ENCODE measurements at regions not wholly inside any gene's neighbourhood (a gene's known extent, or its start where the extent isn't known, plus 50 kb on each side); places are given as distances from the start of the nearest gene placed in this dataset.
"Not testable (repeated sequence)": the region's sequence is repeated elsewhere in the genome, so short reads cannot be mapped to it uniquely, and the experiment has no call there.

DNA sequence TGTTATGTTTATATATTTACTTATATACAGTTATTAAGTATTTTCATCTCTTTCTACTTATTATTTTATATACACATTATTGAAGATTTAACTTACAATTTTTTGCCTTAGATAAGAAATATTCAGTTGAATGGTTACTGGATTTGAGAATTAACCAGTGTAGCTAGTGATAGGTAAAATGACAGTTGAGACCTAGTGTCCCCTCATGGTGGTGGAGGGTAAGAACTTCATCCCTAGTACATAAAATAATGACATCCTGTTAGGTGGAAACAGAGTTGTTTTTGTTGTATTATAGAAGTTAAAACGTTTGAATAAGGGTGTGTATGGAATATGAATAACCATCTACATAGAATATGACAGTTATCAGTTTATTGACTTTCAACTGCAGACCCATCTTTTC lies 1152.4 kb upstream of the ALCAM start:
- Histone ChIP-seq H3K36me3 (ENCODE audit: control insufficient read depth, insufficient read depth, low read length) (no peaks in the 10 kb centered on the region), H3K27me3 (ENCODE audit: control insufficient read depth, insufficient read depth, low read length) (no peaks in the 10 kb centered on the region), H3K4me3 (ENCODE audit: low read depth, low read length) (no peak overlapping the region)
- CTCF ChIA-PET: no interaction called here
- TF ChIP-seq, protein P1, sequence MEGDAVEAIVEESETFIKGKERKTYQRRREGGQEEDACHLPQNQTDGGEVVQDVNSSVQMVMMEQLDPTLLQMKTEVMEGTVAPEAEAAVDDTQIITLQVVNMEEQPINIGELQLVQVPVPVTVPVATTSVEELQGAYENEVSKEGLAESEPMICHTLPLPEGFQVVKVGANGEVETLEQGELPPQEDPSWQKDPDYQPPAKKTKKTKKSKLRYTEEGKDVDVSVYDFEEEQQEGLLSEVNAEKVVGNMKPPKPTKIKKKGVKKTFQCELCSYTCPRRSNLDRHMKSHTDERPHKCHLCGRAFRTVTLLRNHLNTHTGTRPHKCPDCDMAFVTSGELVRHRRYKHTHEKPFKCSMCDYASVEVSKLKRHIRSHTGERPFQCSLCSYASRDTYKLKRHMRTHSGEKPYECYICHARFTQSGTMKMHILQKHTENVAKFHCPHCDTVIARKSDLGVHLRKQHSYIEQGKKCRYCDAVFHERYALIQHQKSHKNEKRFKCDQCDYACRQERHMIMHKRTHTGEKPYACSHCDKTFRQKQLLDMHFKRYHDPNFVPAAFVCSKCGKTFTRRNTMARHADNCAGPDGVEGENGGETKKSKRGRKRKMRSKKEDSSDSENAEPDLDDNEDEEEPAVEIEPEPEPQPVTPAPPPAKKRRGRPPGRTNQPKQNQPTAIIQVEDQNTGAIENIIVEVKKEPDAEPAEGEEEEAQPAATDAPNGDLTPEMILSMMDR (IDR thresholded peaks at IDR 0.05; ENCODE audit: insufficient read depth, low read depth, low read length): no peak
- no peak for DNase-seq (ENCODE audit: low read depth)
- POLR2A ChIA-PET: no interaction called here

DNA sequence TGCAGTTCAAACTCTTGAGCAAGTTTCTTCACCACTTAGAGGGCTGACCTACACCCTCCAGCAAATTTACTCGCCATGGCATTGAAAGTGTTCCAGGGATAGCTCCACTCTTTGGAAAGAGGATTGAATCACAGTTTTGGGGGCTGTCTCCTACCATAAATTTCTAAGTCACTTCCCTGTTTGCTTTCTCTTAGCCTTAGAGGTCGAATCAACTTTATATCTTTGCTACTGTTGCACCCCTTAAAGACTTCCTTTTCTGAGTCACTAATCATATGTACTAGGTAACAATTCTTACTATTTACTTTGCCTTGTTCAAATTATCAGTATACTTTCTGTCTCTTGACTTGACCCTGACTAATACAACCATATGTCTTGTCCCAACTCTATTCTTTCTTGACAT lies 1151.8 kb upstream of the ALCAM start:
- H3K27me3 ChIP-seq (ENCODE audit: control insufficient read depth, insufficient read depth, low read length): no peaks in the 10 kb centered on the region
- ChIA-PET CTCF (no interaction called here), POLR2A (no interaction called here)
- no peak overlapping the region for H3K4me3 ChIP-seq (ENCODE audit: low read depth, low read length)
- H3K36me3 ChIP-seq (ENCODE audit: control insufficient read depth, insufficient read depth, low read length): no peaks in the 10 kb centered on the region
- TF ChIP-seq, protein P1 (IDR thresholded peaks at IDR 0.05; ENCODE audit: insufficient read depth, low read depth, low read length): no peak
- no peak for DNase-seq (ENCODE audit: low read depth)

DNA sequence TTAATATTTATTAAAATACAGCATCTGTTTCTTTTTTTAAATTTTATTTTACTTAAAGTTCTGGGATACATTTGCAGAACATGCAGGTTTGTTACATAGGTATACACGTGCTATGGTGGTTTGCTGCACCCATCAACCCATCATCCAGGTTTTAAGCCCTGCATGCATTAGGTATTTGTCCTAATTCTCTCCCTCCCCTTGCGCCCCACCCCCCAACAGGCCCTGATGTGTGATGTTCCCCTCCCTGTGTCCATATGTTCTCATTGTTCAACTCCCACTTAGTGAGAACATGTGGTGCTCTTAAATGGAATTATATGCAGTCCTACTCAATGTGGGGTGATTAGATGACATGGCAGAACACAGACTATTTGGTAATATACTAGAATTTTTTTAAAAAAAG lies 1147.7 kb upstream of the ALCAM start:
- CTCF ChIA-PET; DNase-seq (ENCODE audit: low read depth); H3K36me3 ChIP-seq (ENCODE audit: control insufficient read depth, insufficient read depth, low read length); H3K27me3 ChIP-seq (ENCODE audit: control insufficient read depth, insufficient read depth, low read length); POLR2A ChIA-PET; H3K4me3 ChIP-seq (ENCODE audit: low read depth, low read length): not testable (repeated sequence)

DNA sequence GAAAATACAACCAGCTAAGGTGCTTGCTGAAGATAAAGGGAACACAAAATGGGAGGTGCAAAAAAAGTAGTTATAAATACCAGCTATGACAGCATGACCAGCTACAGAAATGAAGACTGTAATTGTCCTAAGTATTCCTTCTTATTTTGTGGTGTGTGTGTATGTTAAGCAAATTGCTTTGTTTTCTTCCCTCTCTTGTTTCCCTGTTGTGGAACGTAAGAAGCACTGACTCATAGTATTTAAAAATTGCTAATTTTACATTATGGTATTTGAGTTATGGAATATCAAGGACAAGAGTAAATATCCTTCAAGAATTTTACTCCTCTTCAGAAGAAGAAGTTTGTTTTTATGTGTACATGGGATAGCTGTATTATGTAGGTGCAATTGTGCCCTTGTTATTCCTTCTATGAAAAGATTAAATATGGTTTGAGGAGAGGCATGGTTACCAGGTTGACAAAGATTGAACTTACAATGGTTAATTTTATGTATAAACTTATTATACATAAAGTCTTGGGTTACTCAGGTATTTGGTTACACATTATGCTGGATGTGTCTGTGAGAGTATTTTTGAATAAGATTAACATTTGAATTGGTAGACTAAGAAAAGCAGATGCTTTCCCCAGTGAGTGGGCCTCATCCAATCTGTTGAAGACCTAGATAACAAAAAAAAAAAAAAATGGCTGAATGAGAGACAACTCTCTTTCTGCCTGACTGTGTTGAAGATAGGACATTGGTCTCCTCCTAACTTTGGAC lies 1132.1 kb upstream of the ALCAM start:
- DNase-seq (ENCODE audit: low read depth): no peak
- no peaks in the 10 kb centered on the region for H3K36me3 ChIP-seq (ENCODE audit: control insufficient read depth, insufficient read depth, low read length)
- CTCF ChIA-PET: interaction anchor here (0.6 kb wide), 1 partner anchor 923 kb away, joined by 4 read pairs; no protein-coding TSS in a partner anchor
- TF ChIP-seq, protein P1 (IDR thresholded peaks at IDR 0.05; ENCODE audit: insufficient read depth, low read depth, low read length): no peak
- H3K4me3 ChIP-seq (ENCODE audit: low read depth, low read length): no peak overlapping the region
- POLR2A ChIA-PET: no interaction called here
- no peaks in the 10 kb centered on the region for H3K27me3 ChIP-seq (ENCODE audit: control insufficient read depth, insufficient read depth, low read length)

DNA sequence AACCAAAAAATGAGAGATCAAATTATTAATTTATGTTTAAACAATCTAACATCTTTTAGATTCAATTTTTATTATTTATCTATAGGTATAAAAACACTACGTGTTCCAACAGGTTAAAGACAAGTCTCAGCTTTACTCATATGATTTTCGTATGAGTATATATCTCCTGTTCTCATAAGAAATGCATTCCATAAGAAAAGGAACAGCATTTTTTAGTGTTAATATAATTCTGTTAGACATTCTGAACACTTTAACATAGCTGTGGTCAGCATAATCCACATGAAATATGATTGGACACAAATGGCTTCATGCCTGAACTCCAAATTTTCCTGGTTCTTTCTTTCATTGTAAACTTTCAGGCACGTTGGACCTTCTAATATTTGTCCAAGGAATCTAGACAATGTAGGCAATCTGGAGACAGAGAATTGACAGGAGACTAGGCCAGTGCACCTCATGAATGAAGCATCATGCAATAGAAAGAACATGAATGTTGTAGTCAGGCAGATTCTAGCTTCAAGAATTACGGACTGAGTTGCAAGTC lies 1122.0 kb upstream of the ALCAM start:
- no peak overlapping the region for H3K4me3 ChIP-seq (ENCODE audit: low read depth, low read length)
- ChIA-PET POLR2A (no interaction called here), CTCF (no interaction called here)
- H3K36me3 ChIP-seq (ENCODE audit: control insufficient read depth, insufficient read depth, low read length): no peaks in the 10 kb centered on the region
- no peaks in the 10 kb centered on the region for H3K27me3 ChIP-seq (ENCODE audit: control insufficient read depth, insufficient read depth, low read length)
- TF ChIP-seq, protein P1 (IDR thresholded peaks at IDR 0.05; ENCODE audit: insufficient read depth, low read depth, low read length): no peak
- DNase-seq (ENCODE audit: low read depth): no peak

DNA sequence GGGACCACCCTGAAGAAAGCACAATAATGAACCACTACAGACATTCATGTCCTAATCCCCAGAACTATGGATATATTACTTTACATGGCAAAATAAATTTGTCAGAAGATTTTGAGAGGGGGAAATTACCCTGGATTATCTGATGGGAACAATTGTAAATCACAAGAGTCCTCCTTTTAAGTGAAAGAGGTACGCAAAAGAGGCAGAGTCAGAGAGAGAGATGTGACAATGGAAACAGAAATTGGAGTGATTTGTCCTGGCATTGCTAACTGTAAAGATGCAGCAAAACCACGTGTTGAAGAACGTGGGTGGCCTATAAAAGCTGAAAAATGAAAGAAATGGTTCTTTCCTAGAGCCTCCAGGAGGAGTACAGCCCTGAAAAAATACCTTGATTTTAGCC lies 1121.4 kb upstream of the ALCAM start:
- CTCF ChIA-PET: no interaction called here
- H3K4me3 ChIP-seq (ENCODE audit: low read depth, low read length): no peak overlapping the region
- H3K27me3 ChIP-seq (ENCODE audit: control insufficient read depth, insufficient read depth, low read length): no peaks in the 10 kb centered on the region
- POLR2A ChIA-PET: no interaction called here
- DNase-seq (ENCODE audit: low read depth): no peak
- TF ChIP-seq, protein P1 (IDR thresholded peaks at IDR 0.05; ENCODE audit: insufficient read depth, low read depth, low read length): no peak
- no peaks in the 10 kb centered on the region for H3K36me3 ChIP-seq (ENCODE audit: control insufficient read depth, insufficient read depth, low read length)

Measured in BJ (cell line).